CD4-positive, alpha-beta T cell treated with Interleukin-17A for 4 hours (primary cell): ENCODE measurements at regions not wholly inside any gene's neighbourhood (a gene's known extent, or its start where the extent isn't known, plus 50 kb on each side); places are given as distances from the start of the nearest gene placed in this dataset.

Source experiments
- DNase-seq: peaks from one replicate; pipeline ENCODE4 v3.0.0-alpha.2; 2020; ENCODE audit warnings: mixed read lengths

- DNase-seq: no peak
Observed at GRCh38 chr4:136831553-136831952, 700.7 kb downstream of the PCDH18 start.

- no peak for DNase-seq
Observed at GRCh38 chr4:136829280-136829679, 703.0 kb downstream of the PCDH18 start.

- no peak for DNase-seq
Observed at GRCh38 chr4:136823020-136823419, 709.3 kb downstream of the PCDH18 start.

GRCh38 chr4:136818811-136819330 is 713.4 kb downstream of the PCDH18 start:
- no peak for DNase-seq

- DNase-seq: no peak
Observed at GRCh38 chr4:136812100-136812880, 720.0 kb downstream of the PCDH18 start.

- no peak for DNase-seq
Observed at GRCh38 chr4:136811496-136812077, 720.7 kb downstream of the PCDH18 start.

- no peak for DNase-seq
Observed at GRCh38 chr4:136810626-136811025, 721.7 kb downstream of the PCDH18 start.

GRCh38 chr4:136806844-136807243 is 725.5 kb downstream of the PCDH18 start:
- DNase-seq: no peak

- DNase-seq: no peak
Observed at GRCh38 chr4:136805617-136806016, 726.7 kb downstream of the PCDH18 start.

GRCh38 chr4:136803433-136803832 is 728.9 kb downstream of the PCDH18 start:
- no peak for DNase-seq

- DNase-seq: no peak
Observed at GRCh38 chr4:136800248-136800647, 732.0 kb downstream of the PCDH18 start.

GRCh38 chr4:136796953-136797352 is 735.3 kb downstream of the PCDH18 start:
- no peak for DNase-seq

- no peak for DNase-seq
Observed at GRCh38 chr4:136793848-136794247, 738.4 kb downstream of the PCDH18 start.

GRCh38 chr4:136784326-136784725 is 748.0 kb downstream of the PCDH18 start:
- no peak for DNase-seq

GRCh38 chr4:136769717-136770116 is 762.6 kb downstream of the PCDH18 start:
- DNase-seq: no peak

GRCh38 chr4:136768925-136769275 is 763.4 kb downstream of the PCDH18 start:
- no peak for DNase-seq

GRCh38 chr4:136768213-136768924 is 763.9 kb downstream of the PCDH18 start:
- no peak for DNase-seq

- no peak for DNase-seq
Observed at GRCh38 chr4:136763919-136764318, 768.4 kb downstream of the PCDH18 start.

- no peak for DNase-seq
Observed at GRCh38 chr4:136755531-136755916, 776.8 kb downstream of the PCDH18 start.

GRCh38 chr4:136754810-136755530 is 777.3 kb downstream of the PCDH18 start:
- DNase-seq: no peak

GRCh38 chr4:136751556-136751955 is 780.7 kb downstream of the PCDH18 start:
- no peak for DNase-seq

- DNase-seq: no peak
Observed at GRCh38 chr4:136750897-136751296, 781.4 kb downstream of the PCDH18 start.

- no peak for DNase-seq
Observed at GRCh38 chr4:136749989-136750388, 782.3 kb downstream of the PCDH18 start.
